ENCODE measurements at regions not wholly inside any gene's neighbourhood (a gene's known extent, or its start where the extent isn't known, plus 50 kb on each side); places are given as distances from the start of the nearest gene placed in this dataset.

DNA sequence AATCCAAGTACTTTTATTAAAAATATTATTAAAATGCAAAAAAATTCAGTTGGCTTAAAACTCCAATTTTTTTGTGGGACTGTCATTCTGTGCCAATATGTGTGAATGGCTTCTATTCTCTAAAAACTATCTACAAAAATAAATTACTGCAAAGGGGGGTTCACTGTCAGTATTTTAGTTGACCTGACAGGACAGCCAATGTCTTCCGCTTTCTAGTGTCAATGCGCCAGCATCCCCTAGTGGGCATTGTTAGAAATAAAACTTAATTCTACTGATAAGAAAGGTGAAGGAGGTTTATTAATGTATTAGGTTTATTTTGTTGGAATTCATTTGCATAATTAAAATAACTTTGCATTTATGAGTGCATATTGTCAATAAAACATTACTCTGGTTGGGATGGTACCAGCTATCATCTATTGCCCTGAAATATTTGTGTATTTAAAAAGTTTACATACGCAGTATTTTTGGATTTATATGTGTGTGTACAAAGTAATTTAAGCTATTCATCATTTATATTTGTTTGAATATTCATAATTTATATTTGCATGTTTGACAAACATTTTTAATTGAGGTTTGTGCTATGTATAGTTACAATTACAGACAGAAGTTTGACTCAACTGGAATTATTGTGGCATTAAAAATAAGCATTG, 527.2 kb downstream of the FLRT2 start:
- Histone ChIP-seq H2BK5ac (ENCODE audit: low read depth, low read length, poor library complexity, severe bottlenecking) (no peak overlapping the region), H3K27me3 (ENCODE audit: control insufficient read depth, insufficient read depth, low read length) (no peaks in the 10 kb centered on the region), H4K20me1 (ENCODE audit: insufficient read depth, low read length) (no peaks in the 10 kb centered on the region), H3K4ac (ENCODE audit: low read depth, low read length) (no peak overlapping the region), H2BK120ac (ENCODE audit: low read depth, low read length) (no peak overlapping the region), H3K4me2 (ENCODE audit: low read depth, low read length) (no peak overlapping the region), H4K91ac (ENCODE audit: insufficient read depth, low read depth, low read length) (no peak overlapping the region), H3K9ac (ENCODE audit: low read depth, low read length) (no peak overlapping the region), H2BK15ac (ENCODE audit: low read depth, low read length) (no peak overlapping the region), H3K4me1 (ENCODE audit: control insufficient read depth, insufficient read depth, low read length) (no peaks in the 10 kb centered on the region), H2AK5ac (ENCODE audit: low read depth, low read length) (no peak overlapping the region), H4K8ac (ENCODE audit: low read depth in 2 of 2, low read length in 2 of 2) (no peak overlapping the region), H3K18ac (ENCODE audit: low read depth, low read length) (no peak overlapping the region), H4K5ac (ENCODE audit: low read depth, low read length) (no peak overlapping the region), H3K4me3 (ENCODE audit: insufficient read depth, low read depth, low read length) (no peak overlapping the region), H3K9me3 (ENCODE audit: control insufficient read depth, insufficient read depth, low read length) (no peaks in the 10 kb centered on the region), H2AFZ (replicated peaks; ENCODE audit: low read length, poor library complexity) (no peak overlapping the region), H3K36me3 (ENCODE audit: control insufficient read depth, insufficient read depth, low read length) (no peaks in the 10 kb centered on the region), H3K27ac (ENCODE audit: insufficient read depth, low read length) (no peak overlapping the region), H3K14ac (replicated peaks; ENCODE audit: low read depth, low read length) (no peak overlapping the region), H3K56ac (ENCODE audit: extremely low read depth, insufficient read depth, low read length) (no peak overlapping the region), H2BK20ac (ENCODE audit: low read depth, low read length) (no peak overlapping the region), H2AK9ac (replicated peaks; ENCODE audit: low read depth, low read length, poor library complexity) (no peak overlapping the region), H3K9me1 (ENCODE audit: insufficient read depth, low read length) (no peaks in the 10 kb centered on the region), H3K23ac (ENCODE audit: low read depth, low read length) (no peak overlapping the region), H3K79me1 (ENCODE audit: low read depth in 1 of 2, low read length in 2 of 2) (no peaks in the 10 kb centered on the region)
- ATAC-seq (ENCODE audit: low read depth) (peak; percentile 51; the same call in 1 of the 2 replicates), DNase-seq (peak; percentile 39)
- POLR2A ChIA-PET (ENCODE audit: unreplicated experiment): no interaction called here
- no TSS peak for BruUV-seq (replicated peaks)
- no CpG with 5 or more reads among the region's 3 CpGs for WGBS, 2 experiments (ENCODE audit: extremely low coverage in 2 of 2, insufficient read length in 1 of 2)
- CTCF ChIA-PET: interaction anchor here (1.1 kb wide), 1 partner anchor 993 kb away, joined by 3 read pairs; no protein-coding TSS in a partner anchor
- dilution Hi-C loops (cut with HindIII; ENCODE audit: low sequenced_read_pairs, unreplicated experiment): no loop called here
- no peak for TF ChIP-seq BHLHE40 (IDR thresholded peaks at IDR 0.05; ENCODE audit: low read depth, low read length)
- TF ChIP-seq RFX5 (IDR thresholded peaks at IDR 0.05; ENCODE audit: low read depth, low read length): no peak
- TF ChIP-seq CEBPB (IDR thresholded peaks at IDR 0.05; ENCODE audit: low read depth, low read length): no peak
- TF ChIP-seq SMC3 (IDR thresholded peaks at IDR 0.05; ENCODE audit: low read depth, low read length): peak; percentile 70
- TF ChIP-seq, protein P1, sequence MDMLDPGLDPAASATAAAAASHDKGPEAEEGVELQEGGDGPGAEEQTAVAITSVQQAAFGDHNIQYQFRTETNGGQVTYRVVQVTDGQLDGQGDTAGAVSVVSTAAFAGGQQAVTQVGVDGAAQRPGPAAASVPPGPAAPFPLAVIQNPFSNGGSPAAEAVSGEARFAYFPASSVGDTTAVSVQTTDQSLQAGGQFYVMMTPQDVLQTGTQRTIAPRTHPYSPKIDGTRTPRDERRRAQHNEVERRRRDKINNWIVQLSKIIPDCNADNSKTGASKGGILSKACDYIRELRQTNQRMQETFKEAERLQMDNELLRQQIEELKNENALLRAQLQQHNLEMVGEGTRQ (IDR thresholded peaks at IDR 0.05; ENCODE audit: low read depth, low read length): no peak
- TF ChIP-seq, protein P2, sequence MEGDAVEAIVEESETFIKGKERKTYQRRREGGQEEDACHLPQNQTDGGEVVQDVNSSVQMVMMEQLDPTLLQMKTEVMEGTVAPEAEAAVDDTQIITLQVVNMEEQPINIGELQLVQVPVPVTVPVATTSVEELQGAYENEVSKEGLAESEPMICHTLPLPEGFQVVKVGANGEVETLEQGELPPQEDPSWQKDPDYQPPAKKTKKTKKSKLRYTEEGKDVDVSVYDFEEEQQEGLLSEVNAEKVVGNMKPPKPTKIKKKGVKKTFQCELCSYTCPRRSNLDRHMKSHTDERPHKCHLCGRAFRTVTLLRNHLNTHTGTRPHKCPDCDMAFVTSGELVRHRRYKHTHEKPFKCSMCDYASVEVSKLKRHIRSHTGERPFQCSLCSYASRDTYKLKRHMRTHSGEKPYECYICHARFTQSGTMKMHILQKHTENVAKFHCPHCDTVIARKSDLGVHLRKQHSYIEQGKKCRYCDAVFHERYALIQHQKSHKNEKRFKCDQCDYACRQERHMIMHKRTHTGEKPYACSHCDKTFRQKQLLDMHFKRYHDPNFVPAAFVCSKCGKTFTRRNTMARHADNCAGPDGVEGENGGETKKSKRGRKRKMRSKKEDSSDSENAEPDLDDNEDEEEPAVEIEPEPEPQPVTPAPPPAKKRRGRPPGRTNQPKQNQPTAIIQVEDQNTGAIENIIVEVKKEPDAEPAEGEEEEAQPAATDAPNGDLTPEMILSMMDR (conservative IDR thresholded peaks at IDR 0.05; ENCODE audit: low read depth, low read length): peak; percentile 86
- no peak for TF ChIP-seq CHD1 (IDR thresholded peaks at IDR 0.05; ENCODE audit: low read depth, low read length)
- peak; percentile 86 for TF ChIP-seq RAD21 (IDR thresholded peaks at IDR 0.05; ENCODE audit: low read length)
- no peak for TF ChIP-seq POLR2A (IDR thresholded peaks at IDR 0.05; ENCODE audit: low read depth, low read length)
- no peak for TF ChIP-seq MXI1 (IDR thresholded peaks at IDR 0.05; ENCODE audit: borderline replicate concordance, low read depth, low read length)
- TF ChIP-seq NFE2L2 (IDR thresholded peaks at IDR 0.05; ENCODE audit: low read depth, low read length): no peak
- no peak for TF ChIP-seq MAZ (IDR thresholded peaks at IDR 0.05; ENCODE audit: borderline replicate concordance, low read depth, low read length)
- TF ChIP-seq, protein P3, sequence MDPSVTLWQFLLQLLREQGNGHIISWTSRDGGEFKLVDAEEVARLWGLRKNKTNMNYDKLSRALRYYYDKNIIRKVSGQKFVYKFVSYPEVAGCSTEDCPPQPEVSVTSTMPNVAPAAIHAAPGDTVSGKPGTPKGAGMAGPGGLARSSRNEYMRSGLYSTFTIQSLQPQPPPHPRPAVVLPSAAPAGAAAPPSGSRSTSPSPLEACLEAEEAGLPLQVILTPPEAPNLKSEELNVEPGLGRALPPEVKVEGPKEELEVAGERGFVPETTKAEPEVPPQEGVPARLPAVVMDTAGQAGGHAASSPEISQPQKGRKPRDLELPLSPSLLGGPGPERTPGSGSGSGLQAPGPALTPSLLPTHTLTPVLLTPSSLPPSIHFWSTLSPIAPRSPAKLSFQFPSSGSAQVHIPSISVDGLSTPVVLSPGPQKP (IDR thresholded peaks at IDR 0.05; ENCODE audit: borderline replicate concordance, low read depth, low read length): no peak
- in situ Hi-C loops (cut with MboI; ENCODE audit: low sequenced_read_pairs): no loop called here
- intact Hi-C loops (cut with micrococcal nuclease): loop anchor here (2.0 to 10.0 kb wide), 3 partner anchors 202 to 1838 kb away; no protein-coding TSS in a partner anchor

Measured in IMR-90 (cell line).